Adrenal gland (tissue), 5 donors: ENCODE measurements at regions not wholly inside any gene's neighbourhood (a gene's known extent, or its start where the extent isn't known, plus 50 kb on each side); places are given as distances from the start of the nearest gene placed in this dataset.

Source experiments
- CTCF ChIP-seq, 6 experiments: fragments of 450-650 bp in 4 of 6; fragments of 200-600 bp in 2 of 6; sonication (generic) in 1 of 6; IDR thresholded peaks; 1 replicate in 5 of 6; 2 replicates in 1 of 6; pipeline versions ENCODE4 v1.5.1 to v1.8.0; 2016 to 2021; ENCODE audit warnings: antibody characterized with exemption in 6 of 6, mild to moderate bottlenecking in 2 of 6, moderate library complexity in 1 of 6
- POLR2A ChIP-seq, 2 donors: fragments of 450-650 bp; IDR thresholded peaks; one replicate each; pipeline ENCODE4 v1.6.1; 2017; ENCODE audit warnings: antibody characterized with exemption in 2 of 2, mild to moderate bottlenecking in 2 of 2, moderate library complexity in 1 of 2
- donor health status: DM: no; HTN: no; CAD: no.

GRCh38 chr7:80294346-80294745, 159.7 kb downstream of the GNAI1 start:
- TF ChIP-seq CTCF (IDR thresholded peaks at IDR 0.05) (no peak), POLR2A (IDR thresholded peaks at IDR 0.05) (no peak)
